ENCODE measurements at regions not wholly inside any gene's neighbourhood (a gene's known extent, or its start where the extent isn't known, plus 50 kb on each side); places are given as distances from the start of the nearest gene placed in this dataset.

DNA sequence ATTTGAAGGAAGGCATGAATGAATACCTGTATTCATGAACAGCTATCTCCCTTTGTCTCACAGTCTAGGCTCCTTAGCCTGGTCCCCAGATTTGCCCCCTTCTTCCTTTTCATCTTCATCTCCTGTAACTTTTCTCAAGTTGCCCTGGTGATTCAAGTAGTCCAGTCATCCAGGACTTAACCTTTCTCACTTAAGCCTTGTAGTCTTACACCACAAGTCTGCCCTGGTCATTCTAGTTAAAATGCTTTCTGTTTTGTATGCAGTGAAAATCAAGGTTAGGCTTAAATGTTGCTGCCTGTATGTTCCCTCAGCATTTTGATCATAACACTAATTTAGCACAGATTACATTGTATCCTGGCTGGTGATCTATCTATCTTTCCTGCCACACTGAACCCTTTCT is 58.5 kb upstream of the SLC7A11 start:
- H3K27ac ChIP-seq (ENCODE audit: low read length): no peak overlapping the region
- H3K27ac Mint-ChIP-seq: no peak overlapping the region
- no peaks in the 10 kb centered on the region for H3K27me3 ChIP-seq (replicated peaks in 1 of 2; ENCODE audit: control insufficient read depth in 2 of 2, extremely low read depth in 1 of 2, insufficient read depth in 2 of 2, low read length in 1 of 2)
- no peaks in the 10 kb centered on the region for H3K36me3 Mint-ChIP-seq
- DNase-seq (no peak), ATAC-seq (replicated peaks in 1 of 4) (no peak)
- peaks cover 0 to 6% (median 0%) of the 10 kb centered on the region in 3 donors for H3K9me3 Mint-ChIP-seq
- no peaks in the 10 kb centered on the region for H3K4me1 Mint-ChIP-seq
- no peaks in the 10 kb centered on the region for H3K36me3 ChIP-seq (ENCODE audit: control insufficient read depth in 2 of 2, extremely low read depth in 1 of 2, insufficient read depth in 1 of 2, low read length in 1 of 2)
- no peak overlapping the region for H3K4me3 ChIP-seq (ENCODE audit: control insufficient read depth in 1 of 2, extremely low read depth in 1 of 2, low read length in 1 of 2)
- CTCF ChIA-PET: no interaction called here
- POLR2A ChIA-PET: no interaction called here
- no peak overlapping the region for H3K4me3 Mint-ChIP-seq
- no peaks in the 10 kb centered on the region for H3K4me1 ChIP-seq (ENCODE audit: control insufficient read depth in 1 of 2, extremely low read depth in 1 of 2, insufficient read depth in 2 of 2, low read length in 2 of 2)
- H3K9me3 ChIP-seq: no peaks in the 10 kb centered on the region
- H3K27me3 Mint-ChIP-seq: no peaks in the 10 kb centered on the region

GRCh38 chr4:138299881-138300280 is 57.7 kb upstream of the SLC7A11 start:
- ATAC-seq (replicated peaks in 1 of 4): no peak
- WGBS (ENCODE audit: insufficient coverage): 84% methylated on average over 3 of the region's 5 CpGs
- H3K27ac ChIP-seq (ENCODE audit: low read length): no peak overlapping the region
- H3K36me3 ChIP-seq (ENCODE audit: control insufficient read depth in 2 of 2, extremely low read depth in 1 of 2, insufficient read depth in 1 of 2, low read length in 1 of 2): no peaks in the 10 kb centered on the region
- ChIA-PET CTCF (no interaction called here), POLR2A (no interaction called here)
- peaks cover 0 to 6% (median 0%) of the 10 kb centered on the region in 3 donors for H3K9me3 Mint-ChIP-seq
- H3K27me3 Mint-ChIP-seq: no peaks in the 10 kb centered on the region
- H3K4me3 Mint-ChIP-seq: no peak overlapping the region
- no peaks in the 10 kb centered on the region for H3K36me3 Mint-ChIP-seq
- no peak overlapping the region for H3K4me3 ChIP-seq (ENCODE audit: control insufficient read depth in 1 of 2, extremely low read depth in 1 of 2, low read length in 1 of 2)
- no peak for DNase-seq
- H3K27me3 ChIP-seq (replicated peaks in 1 of 2; ENCODE audit: control insufficient read depth in 2 of 2, extremely low read depth in 1 of 2, insufficient read depth in 2 of 2, low read length in 1 of 2): no peaks in the 10 kb centered on the region
- H3K9me3 ChIP-seq: no peaks in the 10 kb centered on the region
- no peaks in the 10 kb centered on the region for H3K4me1 ChIP-seq (ENCODE audit: control insufficient read depth in 1 of 2, extremely low read depth in 1 of 2, insufficient read depth in 2 of 2, low read length in 2 of 2)
- no peaks in the 10 kb centered on the region for H3K4me1 Mint-ChIP-seq
- no peak overlapping the region for H3K27ac Mint-ChIP-seq

DNA sequence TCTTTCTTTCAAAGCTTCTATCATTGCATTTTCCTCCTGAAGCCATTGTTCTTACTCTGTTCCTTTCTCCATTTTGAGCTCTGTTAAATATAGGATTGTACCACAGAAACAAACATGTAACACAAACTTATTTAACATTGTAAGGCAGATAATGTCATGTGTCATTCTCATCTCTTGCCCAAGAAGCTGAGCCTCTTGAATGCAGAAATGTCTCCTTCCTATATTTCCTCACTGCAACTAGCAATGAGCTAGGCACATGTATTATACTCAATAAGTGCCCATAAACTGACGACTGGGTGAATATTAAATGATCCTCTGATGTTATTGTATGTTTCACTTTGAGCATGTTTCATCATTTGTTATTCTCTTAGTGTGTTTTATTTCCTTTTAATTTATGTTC is 56.7 kb upstream of the SLC7A11 start:
- Mint-ChIP-seq H3K27ac (no peak overlapping the region), H3K4me3 (no peak overlapping the region), H3K36me3 (no peaks in the 10 kb centered on the region), H3K27me3 (no peaks in the 10 kb centered on the region), H3K4me1 (no peaks in the 10 kb centered on the region), H3K9me3 (peaks cover 0 to 6% (median 0%) of the 10 kb centered on the region in 3 donors)
- POLR2A ChIA-PET: no interaction called here
- DNase-seq: no peak
- no peak overlapping the region for H3K4me3 ChIP-seq (ENCODE audit: control insufficient read depth in 1 of 2, extremely low read depth in 1 of 2, low read length in 1 of 2)
- H3K9me3 ChIP-seq: no peaks in the 10 kb centered on the region
- no CpG with 5 or more reads among the region's 1 CpG for WGBS (ENCODE audit: insufficient coverage)
- no peak for ATAC-seq (replicated peaks in 1 of 4)
- no peaks in the 10 kb centered on the region for H3K36me3 ChIP-seq (ENCODE audit: control insufficient read depth in 2 of 2, extremely low read depth in 1 of 2, insufficient read depth in 1 of 2, low read length in 1 of 2)
- no peaks in the 10 kb centered on the region for H3K4me1 ChIP-seq (ENCODE audit: control insufficient read depth in 1 of 2, extremely low read depth in 1 of 2, insufficient read depth in 2 of 2, low read length in 2 of 2)
- CTCF ChIA-PET: no interaction called here
- no peak overlapping the region for H3K27ac ChIP-seq (ENCODE audit: low read length)
- no peaks in the 10 kb centered on the region for H3K27me3 ChIP-seq (replicated peaks in 1 of 2; ENCODE audit: control insufficient read depth in 2 of 2, extremely low read depth in 1 of 2, insufficient read depth in 2 of 2, low read length in 1 of 2)

DNA sequence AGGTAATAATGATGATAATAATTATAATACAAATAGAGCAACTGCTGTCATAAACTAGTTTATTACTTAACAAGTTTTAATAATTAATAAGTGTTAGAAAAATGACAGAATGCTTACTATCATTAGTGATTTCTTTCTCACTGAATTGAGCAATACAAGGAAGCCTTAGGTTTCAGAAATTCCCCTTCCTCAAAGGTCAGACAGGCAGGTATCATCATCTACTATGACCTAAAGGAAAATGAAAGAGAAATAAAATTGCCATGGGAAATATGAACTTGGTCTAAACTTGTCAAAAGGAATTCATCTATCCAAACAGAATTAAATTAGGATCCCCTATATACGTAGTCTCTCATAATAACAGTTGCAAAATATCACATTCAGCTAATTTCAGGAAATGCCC is 56.3 kb upstream of the SLC7A11 start:
- Mint-ChIP-seq H3K4me1 (no peaks in the 10 kb centered on the region), H3K9me3 (peaks cover 0 to 5% (median 0%) of the 10 kb centered on the region in 3 donors), H3K27ac (no peak overlapping the region), H3K27me3 (no peaks in the 10 kb centered on the region), H3K4me3 (no peak overlapping the region), H3K36me3 (no peaks in the 10 kb centered on the region)
- H3K4me1 ChIP-seq (ENCODE audit: control insufficient read depth in 1 of 2, extremely low read depth in 1 of 2, insufficient read depth in 2 of 2, low read length in 2 of 2): no peaks in the 10 kb centered on the region
- WGBS (ENCODE audit: insufficient coverage): no CpG with 5 or more reads among the region's 1 CpG
- DNase-seq (no peak), ATAC-seq (replicated peaks in 1 of 4) (no peak)
- H3K27ac ChIP-seq (ENCODE audit: low read length): no peak overlapping the region
- H3K4me3 ChIP-seq (ENCODE audit: control insufficient read depth in 1 of 2, extremely low read depth in 1 of 2, low read length in 1 of 2): no peak overlapping the region
- H3K36me3 ChIP-seq (ENCODE audit: control insufficient read depth in 2 of 2, extremely low read depth in 1 of 2, insufficient read depth in 1 of 2, low read length in 1 of 2): no peaks in the 10 kb centered on the region
- no peaks in the 10 kb centered on the region for H3K27me3 ChIP-seq (replicated peaks in 1 of 2; ENCODE audit: control insufficient read depth in 2 of 2, extremely low read depth in 1 of 2, insufficient read depth in 2 of 2, low read length in 1 of 2)
- ChIA-PET POLR2A (no interaction called here), CTCF (no interaction called here)
- H3K9me3 ChIP-seq: no peaks in the 10 kb centered on the region

- ChIA-PET CTCF (no interaction called here), POLR2A (no interaction called here)
- Mint-ChIP-seq H3K27ac (no peak overlapping the region), H3K27me3 (no peaks in the 10 kb centered on the region), H3K4me3 (no peak overlapping the region), H3K36me3 (no peaks in the 10 kb centered on the region), H3K9me3 (peaks cover 0 to 3% (median 0%) of the 10 kb centered on the region in 3 donors), H3K4me1 (no peaks in the 10 kb centered on the region)
- Histone ChIP-seq H3K36me3 (ENCODE audit: control insufficient read depth in 2 of 2, extremely low read depth in 1 of 2, insufficient read depth in 1 of 2, low read length in 1 of 2) (no peaks in the 10 kb centered on the region), H3K4me3 (ENCODE audit: control insufficient read depth in 1 of 2, extremely low read depth in 1 of 2, low read length in 1 of 2) (no peak overlapping the region), H3K9me3 (no peaks in the 10 kb centered on the region), H3K27ac (ENCODE audit: low read length) (no peak overlapping the region), H3K27me3 (replicated peaks in 1 of 2; ENCODE audit: control insufficient read depth in 2 of 2, extremely low read depth in 1 of 2, insufficient read depth in 2 of 2, low read length in 1 of 2) (no peaks in the 10 kb centered on the region), H3K4me1 (ENCODE audit: control insufficient read depth in 1 of 2, extremely low read depth in 1 of 2, insufficient read depth in 2 of 2, low read length in 2 of 2) (no peaks in the 10 kb centered on the region)
- WGBS (ENCODE audit: insufficient coverage): no CpG with 5 or more reads among the region's 3 CpGs
- no peak for ATAC-seq (replicated peaks in 1 of 4)
- DNase-seq: no peak
Observed at GRCh38 chr4:138297743-138298405, 55.7 kb upstream of the SLC7A11 start.

DNA sequence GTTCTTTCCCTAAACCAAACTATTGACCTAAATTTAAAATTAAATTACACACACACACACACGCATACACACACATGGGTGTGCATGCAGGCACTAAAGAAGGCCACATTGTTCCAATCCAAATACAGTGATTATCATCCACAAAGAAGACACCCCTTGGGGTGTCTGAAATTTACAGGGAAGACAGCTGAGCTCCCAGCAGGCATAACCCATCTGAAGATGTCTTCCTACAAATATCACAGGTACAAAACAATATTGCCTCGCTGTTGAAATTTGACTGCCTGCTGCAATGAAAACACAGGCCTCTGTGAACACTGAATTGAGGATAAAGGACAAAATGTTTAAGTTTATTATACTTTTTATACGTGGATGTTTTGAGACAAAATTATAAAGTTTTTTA is 50.2 kb upstream of the SLC7A11 start:
- H3K36me3 Mint-ChIP-seq: no peaks in the 10 kb centered on the region
- WGBS (ENCODE audit: insufficient coverage): 86% methylated on average over 1 of the region's 3 CpGs

More for the DNA sequence above, 50.2 kb upstream of the SLC7A11 start:
- ATAC-seq (replicated peaks in 1 of 4): no peak
- Mint-ChIP-seq H3K4me3 (no peak overlapping the region), H3K27me3 (no peaks in the 10 kb centered on the region), H3K9me3 (no peaks in the 10 kb centered on the region), H3K4me1 (no peaks in the 10 kb centered on the region), H3K27ac (no peak overlapping the region)
- H3K36me3 ChIP-seq (ENCODE audit: control insufficient read depth in 2 of 2, extremely low read depth in 1 of 2, insufficient read depth in 1 of 2, low read length in 1 of 2): no peaks in the 10 kb centered on the region
- no peaks in the 10 kb centered on the region for H3K27me3 ChIP-seq (replicated peaks in 1 of 2; ENCODE audit: control insufficient read depth in 2 of 2, extremely low read depth in 1 of 2, insufficient read depth in 2 of 2, low read length in 1 of 2)
- H3K9me3 ChIP-seq: no peaks in the 10 kb centered on the region
- H3K4me1 ChIP-seq (ENCODE audit: control insufficient read depth in 1 of 2, extremely low read depth in 1 of 2, insufficient read depth in 2 of 2, low read length in 2 of 2): no peaks in the 10 kb centered on the region
- CTCF ChIA-PET: interaction anchor here in 1 of 2 donors (0.6 kb wide), 1 partner anchor 11 kb away, joined by 5 read pairs; no protein-coding TSS in a partner anchor
- POLR2A ChIA-PET: no interaction called here
- no peak overlapping the region for H3K4me3 ChIP-seq (ENCODE audit: control insufficient read depth in 1 of 2, extremely low read depth in 1 of 2, low read length in 1 of 2)
- H3K27ac ChIP-seq (ENCODE audit: low read length): no peak overlapping the region
- DNase-seq: no peak

Measured in T-cell (primary cell).